Mesendoderm (in vitro differentiated cells): ENCODE measurements at regions not wholly inside any gene's neighbourhood (a gene's known extent, or its start where the extent isn't known, plus 50 kb on each side); places are given as distances from the start of the nearest gene placed in this dataset.
A peak's percentile ranks its signal among the peaks of the same experiment; 100 is the strongest.

Experiments
- DNase-seq: peaks from one replicate; pipeline ENCODE4 v3.0.0; 2013
- H2AK5ac ChIP-seq: 2 replicates; pipeline ENCODE4 v1.6.1; 2013; ENCODE audit warnings: low read length, inconsistent platforms
- H2BK120ac ChIP-seq: 2 replicates; pipeline ENCODE4 v1.6.1; 2013; ENCODE audit warnings: low read depth, mild to moderate bottlenecking, low read length, moderate library complexity, mixed read lengths
- H2BK15ac ChIP-seq: replicated peaks from 2 replicates; pipeline ENCODE4 v1.6.1; 2013; ENCODE audit warnings: low read depth, mild to moderate bottlenecking, moderate library complexity
- H2BK5ac ChIP-seq: 2 replicates; pipeline ENCODE4 v1.6.1; 2013; ENCODE audit warnings: low read length, inconsistent platforms
- H3K18ac ChIP-seq: 2 replicates; pipeline ENCODE4 v1.6.1; 2013; ENCODE audit warnings: mild to moderate bottlenecking, low read length, mixed read lengths
- H3K23ac ChIP-seq: one replicate; pipeline ENCODE4 v1.6.1; 2013; ENCODE audit warnings: low read length
- H3K27ac ChIP-seq: 2 replicates; pipeline ENCODE4 v1.5.1; 2013; ENCODE audit warnings: low read depth, mild to moderate bottlenecking, inconsistent platforms, low read length, moderate library complexity
- H3K27me3 ChIP-seq: 2 replicates; pipeline ENCODE4 v1.6.1; 2013; ENCODE audit warnings: low read length, control low read depth, mild to moderate bottlenecking, inconsistent platforms; ENCODE audit not compliant: insufficient read depth, poor library complexity
- H3K36me3 ChIP-seq: 2 replicates; pipeline ENCODE4 v1.6.1; 2013; ENCODE audit warnings: low read length, inconsistent platforms; ENCODE audit not compliant: control insufficient read depth, insufficient read depth
- H3K4ac ChIP-seq: one replicate; pipeline ENCODE4 v1.6.1; 2013; ENCODE audit warnings: low read depth, mild to moderate bottlenecking, low read length, moderate library complexity
- H3K4me1 ChIP-seq: 2 replicates; pipeline ENCODE4 v1.6.1; 2013; ENCODE audit warnings: low read depth, low read length, inconsistent platforms; ENCODE audit not compliant: control insufficient read depth
- H3K4me2 ChIP-seq: 2 replicates; pipeline ENCODE4 v1.6.1; 2013; ENCODE audit warnings: low read length
- H3K4me3 ChIP-seq: 2 replicates; pipeline ENCODE4 v1.5.1; 2013; ENCODE audit warnings: mild to moderate bottlenecking, low read length
- H3K56ac ChIP-seq: one replicate; pipeline ENCODE4 v1.6.1; 2013; ENCODE audit warnings: low read length
- H3K79me1 ChIP-seq: 2 replicates; pipeline ENCODE4 v1.6.1; 2013; ENCODE audit warnings: low read length, inconsistent platforms
- H3K79me2 ChIP-seq: 2 replicates; pipeline ENCODE4 v1.6.1; 2013; ENCODE audit warnings: mild to moderate bottlenecking, low read length; ENCODE audit not compliant: control insufficient read depth, insufficient read depth
- H3K9ac ChIP-seq: 2 replicates; pipeline ENCODE4 v1.6.1; 2013; ENCODE audit warnings: low read length, inconsistent platforms
- H4K5ac ChIP-seq: one replicate; pipeline ENCODE4 v1.6.1; 2013; ENCODE audit warnings: low read length
- H4K8ac ChIP-seq: one replicate; pipeline ENCODE4 v1.6.1; 2013; ENCODE audit warnings: low read depth, mild to moderate bottlenecking, control low read depth, low read length, moderate library complexity
- WGBS: extraction: QIAGEN DNeasy Blood & Tissue Kit; methylation state at CpG from one replicate; pipeline ENCODE4 v1.1.7; 2013; ENCODE audit warnings: low lambda C conversion rate, missing lambda C conversion rate; ENCODE audit not compliant: insufficient coverage; ENCODE audit errors: extremely low coverage; 5-methylcytosine and 5-hydroxymethylcytosine counted together

GRCh38 chr10:34022195-34022594, 687.7 kb upstream of the NRP1 start:
- Histone ChIP-seq H3K4me1 (no peaks in the 10 kb centered on the region), H3K36me3 (no peaks in the 10 kb centered on the region), H3K4me3 (no peak overlapping the region), H3K79me2 (no peaks in the 10 kb centered on the region), H3K4ac (no peak overlapping the region), H2BK5ac (no peak overlapping the region), H2AK5ac (no peak overlapping the region), H3K23ac (no peak overlapping the region), H2BK120ac (no peak overlapping the region), H4K8ac (no peak overlapping the region), H3K18ac (no peak overlapping the region), H3K27ac (no peak overlapping the region), H3K4me2 (no peak overlapping the region), H3K56ac (no peak overlapping the region), H4K5ac (no peak overlapping the region), H3K79me1 (no peaks in the 10 kb centered on the region), H2BK15ac (no peak overlapping the region), H3K9ac (no peak overlapping the region), H3K27me3 (no peaks in the 10 kb centered on the region)
- no peak for DNase-seq
- no CpG with 5 or more reads among the region's 6 CpGs for WGBS

- H3K9ac ChIP-seq = no peak overlapping the region
- no peak overlapping the region for H2AK5ac ChIP-seq
- H4K8ac ChIP-seq = no peak overlapping the region
- H3K79me1 ChIP-seq = no peaks in the 10 kb centered on the region
- no peak overlapping the region for H2BK5ac ChIP-seq
- WGBS = no CpG with 5 or more reads among the region's 1 CpG
- H4K5ac ChIP-seq = no peak overlapping the region
- no peak overlapping the region for H3K56ac ChIP-seq
- no peaks in the 10 kb centered on the region for H3K4me1 ChIP-seq
- no peak overlapping the region for H3K23ac ChIP-seq
- H3K27ac ChIP-seq = no peak overlapping the region
- no peak overlapping the region for H3K4me2 ChIP-seq
- H3K79me2 ChIP-seq = no peaks in the 10 kb centered on the region
- H3K27me3 ChIP-seq = no peaks in the 10 kb centered on the region
- no peaks in the 10 kb centered on the region for H3K36me3 ChIP-seq
- no peak overlapping the region for H3K4ac ChIP-seq
- H3K4me3 ChIP-seq = no peak overlapping the region
- no peak overlapping the region for H3K18ac ChIP-seq
- H2BK120ac ChIP-seq = no peak overlapping the region
- no peak for DNase-seq
- H2BK15ac ChIP-seq = no peak overlapping the region
Observed at GRCh38 chr10:34018784-34019183, 684.3 kb upstream of the NRP1 start.

GRCh38 chr10:34018129-34018528, 683.7 kb upstream of the NRP1 start:
- Histone ChIP-seq H3K56ac (no peak overlapping the region), H2BK5ac (no peak overlapping the region), H2BK120ac (no peak overlapping the region), H3K4ac (no peak overlapping the region), H3K4me1 (no peaks in the 10 kb centered on the region), H4K8ac (no peak overlapping the region), H3K18ac (no peak overlapping the region), H2AK5ac (no peak overlapping the region), H2BK15ac (no peak overlapping the region), H3K27me3 (no peaks in the 10 kb centered on the region), H3K79me2 (no peaks in the 10 kb centered on the region), H3K4me3 (no peak overlapping the region), H3K79me1 (no peaks in the 10 kb centered on the region), H3K23ac (no peak overlapping the region), H3K4me2 (no peak overlapping the region), H4K5ac (no peak overlapping the region), H3K9ac (no peak overlapping the region), H3K27ac (no peak overlapping the region), H3K36me3 (no peaks in the 10 kb centered on the region)
- no CpG with 5 or more reads among the region's 5 CpGs for WGBS
- no peak for DNase-seq

GRCh38 chr10:34017281-34017680, 682.8 kb upstream of the NRP1 start:
- Histone ChIP-seq H2BK15ac (no peak overlapping the region), H3K23ac (no peak overlapping the region), H3K4me1 (no peaks in the 10 kb centered on the region), H3K27me3 (no peaks in the 10 kb centered on the region), H3K56ac (no peak overlapping the region), H4K5ac (no peak overlapping the region), H3K4ac (no peak overlapping the region), H3K36me3 (no peaks in the 10 kb centered on the region), H3K79me2 (no peaks in the 10 kb centered on the region), H2BK5ac (no peak overlapping the region), H3K18ac (no peak overlapping the region), H3K27ac (no peak overlapping the region), H3K9ac (no peak overlapping the region), H3K79me1 (no peaks in the 10 kb centered on the region), H4K8ac (no peak overlapping the region), H2BK120ac (no peak overlapping the region), H3K4me3 (no peak overlapping the region), H2AK5ac (no peak overlapping the region), H3K4me2 (no peak overlapping the region)
- WGBS = no CpG with 5 or more reads among the region's 1 CpG
- DNase-seq = peak; percentile 59

GRCh38 chr10:34016576-34016975, 682.1 kb upstream of the NRP1 start:
- Histone ChIP-seq H3K4ac (no peak overlapping the region), H2AK5ac (no peak overlapping the region)
- no CpG with 5 or more reads among the region's 2 CpGs for WGBS

GRCh38 chr10:34015700-34016099, 681.2 kb upstream of the NRP1 start:
- no peak overlapping the region for H3K9ac ChIP-seq
- H3K18ac ChIP-seq = no peak overlapping the region
- no peaks in the 10 kb centered on the region for H3K4me1 ChIP-seq
- H2AK5ac ChIP-seq = no peak overlapping the region
- H3K56ac ChIP-seq = no peak overlapping the region
- H2BK5ac ChIP-seq = no peak overlapping the region
- WGBS = no CpG with 5 or more reads among the region's 2 CpGs
- DNase-seq = no peak
- no peaks in the 10 kb centered on the region for H3K36me3 ChIP-seq
- H2BK15ac ChIP-seq = no peak overlapping the region
- H4K8ac ChIP-seq = no peak overlapping the region
- H3K27me3 ChIP-seq = no peaks in the 10 kb centered on the region
- H3K27ac ChIP-seq = no peak overlapping the region
- no peak overlapping the region for H3K23ac ChIP-seq
- H3K79me1 ChIP-seq = no peaks in the 10 kb centered on the region
- H3K4me2 ChIP-seq = no peak overlapping the region
- H3K79me2 ChIP-seq = no peaks in the 10 kb centered on the region
- H2BK120ac ChIP-seq = no peak overlapping the region
- H3K4ac ChIP-seq = no peak overlapping the region
- no peak overlapping the region for H4K5ac ChIP-seq
- no peak overlapping the region for H3K4me3 ChIP-seq

More at GRCh38 chr10:34016576-34016975, 682.1 kb upstream of the NRP1 start:
- Histone ChIP-seq H4K5ac (no peak overlapping the region), H3K27me3 (no peaks in the 10 kb centered on the region), H2BK120ac (no peak overlapping the region), H3K9ac (no peak overlapping the region), H3K79me2 (no peaks in the 10 kb centered on the region), H3K79me1 (no peaks in the 10 kb centered on the region), H3K4me3 (no peak overlapping the region), H3K4me1 (no peaks in the 10 kb centered on the region), H3K36me3 (no peaks in the 10 kb centered on the region), H3K23ac (no peak overlapping the region), H2BK15ac (no peak overlapping the region), H3K27ac (no peak overlapping the region), H2BK5ac (no peak overlapping the region), H4K8ac (no peak overlapping the region), H3K56ac (no peak overlapping the region), H3K18ac (no peak overlapping the region), H3K4me2 (no peak overlapping the region)
- DNase-seq = no peak
